ENCODE measurements at regions not wholly inside any gene's neighbourhood (a gene's known extent, or its start where the extent isn't known, plus 50 kb on each side); places are given as distances from the start of the nearest gene placed in this dataset.

DNA sequence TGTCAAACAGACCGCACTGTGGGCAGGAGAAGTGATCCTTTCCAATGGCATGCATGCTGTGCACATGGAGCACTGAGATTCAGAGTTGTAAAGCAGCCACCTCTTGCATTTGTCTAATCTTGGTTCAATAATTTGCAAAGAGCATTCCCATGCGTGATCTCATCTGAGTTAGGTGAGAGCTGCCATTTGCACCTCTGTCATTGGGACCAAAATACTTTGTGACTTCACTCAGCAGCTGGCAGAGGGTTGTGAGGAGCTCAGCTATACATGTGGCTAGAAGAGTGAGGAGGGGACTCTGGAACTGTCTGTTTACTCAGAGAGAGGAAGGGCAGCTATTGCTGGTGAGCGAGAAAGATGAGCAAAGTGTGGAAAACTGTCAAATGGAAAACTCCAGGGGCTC, 265.1 kb upstream of the TNP1 start:
- Mint-ChIP-seq H3K4me3 (no peak overlapping the region), H3K4me1 (no peaks in the 10 kb centered on the region), H3K9me3 (peaks cover 5% of the 10 kb centered on the region), H3K27ac (ENCODE audit: low read depth) (no peak overlapping the region), H3K36me3 (ENCODE audit: insufficient read depth) (no peaks in the 10 kb centered on the region), H3K27me3 (peaks cover 11% of the 10 kb centered on the region)
- no peak for DNase-seq (ENCODE audit: low spot score in 2 of 2)
- no peak for ATAC-seq (replicated peaks; ENCODE audit: extremely low read depth, poor library complexity, severe bottlenecking)

DNA sequence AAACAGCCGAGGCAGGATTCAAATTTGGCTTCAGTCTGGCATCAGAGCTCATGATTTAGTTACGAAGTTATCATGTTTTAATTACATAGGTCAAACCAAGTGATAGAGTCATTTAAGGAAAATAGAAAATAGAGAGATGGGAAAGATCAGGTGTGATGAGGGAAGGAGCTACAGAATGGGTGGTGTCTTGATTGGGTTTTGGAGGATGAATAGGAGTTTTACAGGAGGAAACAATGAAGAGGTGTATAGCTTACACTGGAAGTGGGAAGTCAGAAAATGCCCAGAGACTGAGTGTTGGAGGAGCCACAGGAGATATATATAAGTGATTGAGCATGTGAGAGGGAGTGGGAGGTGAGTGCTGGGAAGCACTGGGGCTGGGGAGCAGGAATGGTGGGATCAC, 264.2 kb upstream of the TNP1 start:
- Mint-ChIP-seq H3K9me3 (peaks cover 5% of the 10 kb centered on the region), H3K27ac (ENCODE audit: low read depth) (no peak overlapping the region), H3K4me3 (no peak overlapping the region), H3K27me3 (peaks cover 11% of the 10 kb centered on the region), H3K36me3 (ENCODE audit: insufficient read depth) (peaks cover 2% of the 10 kb centered on the region), H3K4me1 (no peaks in the 10 kb centered on the region)
- ATAC-seq (replicated peaks; ENCODE audit: extremely low read depth, poor library complexity, severe bottlenecking) (no peak), DNase-seq (ENCODE audit: low spot score in 2 of 2) (no peak)

DNA sequence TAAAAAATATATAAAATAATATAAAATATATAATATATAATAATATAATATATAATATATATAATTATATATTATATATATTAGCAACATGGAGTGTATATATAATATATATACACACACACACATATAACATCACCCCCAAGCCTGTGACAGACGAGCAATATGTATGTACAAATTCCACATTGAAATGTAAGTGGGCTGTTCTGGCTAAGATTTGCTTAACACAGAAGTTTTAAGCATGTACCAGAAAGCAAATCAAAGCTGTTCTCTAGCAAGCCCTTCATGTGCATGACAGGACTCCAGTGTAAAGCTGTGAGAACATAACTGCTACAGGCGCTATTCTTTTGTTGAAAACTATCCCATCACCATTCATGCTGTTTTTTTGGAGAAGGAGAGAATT, 261.7 kb upstream of the TNP1 start:
- H3K36me3 Mint-ChIP-seq (ENCODE audit: insufficient read depth) = peaks cover 4% of the 10 kb centered on the region
- no peaks in the 10 kb centered on the region for H3K4me1 Mint-ChIP-seq
- DNase-seq (ENCODE audit: low spot score in 2 of 2) = no peak
- ATAC-seq (replicated peaks; ENCODE audit: extremely low read depth, poor library complexity, severe bottlenecking) = no peak
- no peak overlapping the region for H3K27ac Mint-ChIP-seq (ENCODE audit: low read depth)
- no peak overlapping the region for H3K4me3 Mint-ChIP-seq
- H3K27me3 Mint-ChIP-seq = peaks cover 13% of the 10 kb centered on the region
- H3K9me3 Mint-ChIP-seq = peaks cover 5% of the 10 kb centered on the region

DNA sequence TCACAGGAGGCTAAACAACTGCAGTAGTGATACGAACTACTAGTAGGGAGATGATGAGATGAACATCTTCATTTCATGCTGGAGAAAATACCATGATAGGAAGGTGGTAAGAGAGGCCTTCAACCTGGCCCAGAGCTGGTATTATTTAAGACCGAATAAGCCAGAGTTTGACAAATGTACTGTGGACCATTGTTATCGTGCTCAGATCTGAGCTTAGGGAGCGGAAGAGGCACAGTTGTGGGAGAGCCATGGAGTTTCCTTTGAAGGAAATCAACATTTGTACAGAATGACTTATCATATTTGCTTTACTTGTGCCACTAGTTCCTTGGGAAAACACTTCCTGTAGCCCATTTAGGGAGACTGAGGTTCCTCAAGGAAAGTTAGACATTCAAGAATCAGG, 260.6 kb upstream of the TNP1 start:
- no peak overlapping the region for H3K27ac Mint-ChIP-seq (ENCODE audit: low read depth)
- no peaks in the 10 kb centered on the region for H3K4me1 Mint-ChIP-seq
- H3K27me3 Mint-ChIP-seq = peaks cover 24% of the 10 kb centered on the region
- peaks cover 10% of the 10 kb centered on the region for H3K9me3 Mint-ChIP-seq
- no peak overlapping the region for H3K4me3 Mint-ChIP-seq
- peaks cover 4% of the 10 kb centered on the region for H3K36me3 Mint-ChIP-seq (ENCODE audit: insufficient read depth)
- ATAC-seq (replicated peaks; ENCODE audit: extremely low read depth, poor library complexity, severe bottlenecking) = no peak
- no peak for DNase-seq (ENCODE audit: low spot score in 2 of 2)

DNA sequence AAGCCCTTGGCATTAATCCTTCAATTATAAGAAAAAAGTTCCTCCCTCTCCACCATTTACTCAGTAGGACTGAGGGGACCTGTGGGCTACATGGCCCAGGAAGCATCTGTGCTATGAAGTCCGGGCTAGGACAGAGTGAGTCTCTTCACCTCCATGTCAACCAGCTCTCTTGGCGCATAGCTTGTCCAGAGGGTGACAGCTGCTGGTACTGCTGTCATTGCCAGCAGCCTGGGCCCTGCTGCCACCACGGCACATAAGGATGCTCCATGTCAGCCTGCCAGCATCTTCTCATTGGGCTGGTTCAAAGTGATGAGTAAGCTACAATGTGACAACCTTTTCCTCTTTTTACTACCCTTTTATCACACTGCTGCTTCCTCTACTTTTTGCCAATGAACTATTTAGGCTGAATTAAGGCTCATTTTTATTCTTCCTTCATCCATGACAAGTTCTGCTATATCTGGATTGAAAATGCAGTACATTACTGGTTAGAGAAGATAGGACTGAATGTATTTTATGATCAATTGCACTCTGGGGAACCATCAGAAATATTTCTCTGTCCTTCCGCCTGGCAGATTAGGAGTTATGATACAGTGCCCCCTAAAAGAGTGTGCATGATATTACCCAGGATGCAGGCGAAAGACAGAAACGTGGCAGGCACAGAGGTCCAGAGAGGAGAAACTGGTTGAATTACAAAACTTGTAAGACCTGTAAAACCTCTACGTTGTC, 258.9 kb upstream of the TNP1 start:
- Mint-ChIP-seq H3K9me3 (peaks cover 10% of the 10 kb centered on the region), H3K27ac (ENCODE audit: low read depth) (no peak overlapping the region), H3K4me1 (no peaks in the 10 kb centered on the region), H3K27me3 (peaks cover 24% of the 10 kb centered on the region), H3K36me3 (ENCODE audit: insufficient read depth) (peaks cover 4% of the 10 kb centered on the region), H3K4me3 (no peak overlapping the region)
- ATAC-seq (replicated peaks; ENCODE audit: extremely low read depth, poor library complexity, severe bottlenecking) (no peak), DNase-seq (ENCODE audit: low spot score in 2 of 2) (no peak)

DNA sequence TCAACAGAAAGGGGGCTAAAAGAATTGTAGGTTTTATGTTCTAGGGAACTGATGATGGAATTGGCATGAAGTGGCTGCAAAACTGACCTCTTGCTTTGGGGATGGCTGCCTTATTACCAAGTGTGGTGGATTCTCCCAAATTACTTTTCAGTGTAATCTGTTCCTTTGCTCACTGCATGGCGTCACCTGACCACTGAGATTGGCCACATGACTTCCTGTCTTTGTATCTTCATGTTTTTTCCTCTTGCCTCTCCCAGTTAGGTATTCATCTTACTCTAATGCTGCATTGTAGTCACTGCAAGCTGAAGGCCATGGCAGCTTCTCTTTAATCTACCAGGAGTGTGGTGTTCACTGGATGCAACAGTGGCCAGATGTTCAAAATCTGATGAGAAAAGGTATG, 257.7 kb upstream of the TNP1 start:
- peaks cover 4% of the 10 kb centered on the region for H3K36me3 Mint-ChIP-seq (ENCODE audit: insufficient read depth)
- H3K9me3 Mint-ChIP-seq = peaks cover 6% of the 10 kb centered on the region
- no peak for DNase-seq (ENCODE audit: low spot score in 2 of 2)
- H3K27me3 Mint-ChIP-seq = peaks cover 17% of the 10 kb centered on the region
- ATAC-seq (replicated peaks; ENCODE audit: extremely low read depth, poor library complexity, severe bottlenecking) = no peak
- no peak overlapping the region for H3K27ac Mint-ChIP-seq (ENCODE audit: low read depth)
- H3K4me1 Mint-ChIP-seq = no peaks in the 10 kb centered on the region
- no peak overlapping the region for H3K4me3 Mint-ChIP-seq

DNA sequence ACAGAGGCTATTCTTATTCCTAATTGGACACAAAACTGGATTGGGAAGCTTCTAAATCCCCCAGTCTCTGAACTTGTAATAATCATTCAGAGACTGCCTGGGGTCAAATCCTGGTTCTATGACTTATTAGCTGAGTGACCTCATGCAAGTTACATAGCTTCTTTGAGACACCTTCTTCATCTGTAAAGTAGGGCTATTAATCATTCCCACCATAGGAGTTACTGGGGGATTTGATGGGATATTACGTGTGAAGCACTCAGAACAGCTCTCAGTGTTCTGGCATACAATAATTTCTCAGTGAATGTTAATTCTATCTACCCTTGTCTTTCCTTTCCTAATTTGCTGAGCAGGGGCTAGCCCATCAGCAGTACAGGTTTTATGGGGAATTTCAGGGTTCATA, 256.7 kb upstream of the TNP1 start:
- Mint-ChIP-seq H3K27me3 (peaks cover 13% of the 10 kb centered on the region), H3K4me1 (no peaks in the 10 kb centered on the region), H3K36me3 (ENCODE audit: insufficient read depth) (peaks cover 4% of the 10 kb centered on the region), H3K27ac (ENCODE audit: low read depth) (no peak overlapping the region), H3K9me3 (peaks cover 6% of the 10 kb centered on the region), H3K4me3 (no peak overlapping the region)
- DNase-seq (ENCODE audit: low spot score in 2 of 2) (no peak), ATAC-seq (replicated peaks; ENCODE audit: extremely low read depth, poor library complexity, severe bottlenecking) (no peak)

DNA sequence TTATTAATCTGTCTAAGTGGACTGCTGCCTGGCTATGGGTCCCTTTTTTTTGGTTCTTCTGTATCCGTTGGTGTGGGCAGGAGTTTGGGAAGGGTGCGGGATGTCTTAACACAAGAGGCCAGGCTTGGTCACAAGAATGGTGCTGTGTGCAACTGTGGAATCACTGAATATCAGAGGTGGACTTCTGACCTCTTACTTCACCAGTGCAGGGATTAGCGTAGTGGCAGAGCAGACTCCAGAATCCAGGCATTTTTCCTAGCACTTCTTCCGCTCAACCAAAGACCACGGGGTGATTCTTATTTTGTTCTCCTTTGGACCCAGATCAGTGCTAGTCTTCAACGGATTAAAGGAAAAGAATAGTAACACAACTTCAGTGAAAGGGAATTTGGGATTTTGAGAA, 254.3 kb upstream of the TNP1 start:
- Mint-ChIP-seq H3K9me3 (peaks cover 6% of the 10 kb centered on the region), H3K27me3 (peaks cover 13% of the 10 kb centered on the region), H3K4me1 (no peaks in the 10 kb centered on the region), H3K27ac (ENCODE audit: low read depth) (no peak overlapping the region), H3K4me3 (no peak overlapping the region), H3K36me3 (ENCODE audit: insufficient read depth) (peaks cover 5% of the 10 kb centered on the region)
- ATAC-seq (replicated peaks; ENCODE audit: extremely low read depth, poor library complexity, severe bottlenecking) = no peak
- no peak for DNase-seq (ENCODE audit: low spot score in 2 of 2)

DNA sequence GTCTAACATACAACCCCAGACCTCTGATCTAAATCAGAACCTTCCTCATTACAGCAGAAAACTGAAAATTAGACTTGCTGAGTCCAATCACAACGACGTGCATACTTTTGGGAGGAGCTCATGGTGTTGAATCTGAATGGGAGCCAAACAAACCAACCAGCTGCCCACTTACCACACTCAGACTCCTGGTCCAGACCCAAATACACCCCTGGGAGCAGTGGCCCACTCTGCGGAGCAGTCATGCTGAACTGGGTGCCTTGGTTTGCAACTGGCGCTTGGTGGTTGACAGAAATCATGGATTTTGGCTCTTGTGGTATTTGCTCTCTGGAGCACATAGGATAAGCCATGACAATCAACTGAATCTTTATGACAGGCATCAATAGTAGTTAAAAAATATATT, 253.6 kb upstream of the TNP1 start:
- H3K27ac Mint-ChIP-seq (ENCODE audit: low read depth) = no peak overlapping the region

DNA sequence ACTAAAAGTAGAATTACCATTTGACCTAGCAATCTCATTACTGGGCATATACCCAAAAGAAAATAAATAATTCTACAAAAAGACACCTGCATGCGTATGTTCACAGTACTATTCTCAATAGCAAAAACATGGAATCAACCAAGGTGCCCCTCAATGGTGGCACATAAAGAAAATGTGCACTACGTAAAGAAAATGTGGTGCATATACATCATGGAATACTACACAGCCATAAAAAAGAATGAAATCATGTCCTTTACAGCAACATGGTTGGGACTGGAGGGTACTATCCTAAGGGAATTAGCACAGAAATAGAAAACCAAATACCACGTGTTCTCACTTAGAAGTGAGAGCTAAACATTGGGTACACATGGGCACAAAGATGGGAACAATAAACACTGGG, 250.7 kb upstream of the TNP1 start:
- H3K36me3 Mint-ChIP-seq (ENCODE audit: insufficient read depth) = peaks cover 4% of the 10 kb centered on the region
- peaks cover 2% of the 10 kb centered on the region for H3K27me3 Mint-ChIP-seq
- DNase-seq (ENCODE audit: low spot score in 2 of 2) (no peak), ATAC-seq (replicated peaks; ENCODE audit: extremely low read depth, poor library complexity, severe bottlenecking) (no peak)
- H3K9me3 Mint-ChIP-seq = no peaks in the 10 kb centered on the region
- no peak overlapping the region for H3K27ac Mint-ChIP-seq (ENCODE audit: low read depth)
- no peaks in the 10 kb centered on the region for H3K4me1 Mint-ChIP-seq
- H3K4me3 Mint-ChIP-seq = no peak overlapping the region

More for the DNA sequence above, 253.6 kb upstream of the TNP1 start:
- Mint-ChIP-seq H3K4me1 (no peaks in the 10 kb centered on the region), H3K4me3 (no peak overlapping the region), H3K36me3 (ENCODE audit: insufficient read depth) (peaks cover 5% of the 10 kb centered on the region), H3K27me3 (peaks cover 13% of the 10 kb centered on the region), H3K9me3 (peaks cover 6% of the 10 kb centered on the region)
- DNase-seq (ENCODE audit: low spot score in 2 of 2) = no peak
- no peak for ATAC-seq (replicated peaks; ENCODE audit: extremely low read depth, poor library complexity, severe bottlenecking)

DNA sequence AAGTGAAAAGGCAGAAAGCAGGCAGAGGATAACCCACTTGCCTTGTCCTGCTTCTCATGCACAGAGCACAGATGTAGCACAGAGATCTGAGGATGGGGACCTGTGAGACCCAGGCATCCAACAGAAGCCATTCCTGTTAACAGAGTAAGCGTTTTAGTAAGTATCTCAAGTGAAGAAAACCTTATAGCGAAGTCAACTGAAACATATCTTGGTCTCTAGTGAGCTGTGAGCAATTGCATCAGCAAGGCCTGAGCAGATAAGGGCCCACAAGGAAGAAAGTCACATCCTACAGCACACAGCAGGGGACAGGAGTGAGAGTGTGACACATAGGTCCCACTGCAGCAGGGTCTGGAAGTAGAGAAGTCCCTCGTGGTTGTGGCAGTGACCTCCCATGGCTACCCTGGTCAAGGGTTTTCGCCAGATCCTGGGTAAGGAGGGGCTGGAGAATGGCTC, 248.7 kb upstream of the TNP1 start:
- Mint-ChIP-seq H3K4me3 (no peak overlapping the region), H3K9me3 (no peaks in the 10 kb centered on the region), H3K4me1 (no peaks in the 10 kb centered on the region), H3K36me3 (ENCODE audit: insufficient read depth) (peaks cover 4% of the 10 kb centered on the region), H3K27me3 (no peaks in the 10 kb centered on the region), H3K27ac (ENCODE audit: low read depth) (no peak overlapping the region)
- ATAC-seq (replicated peaks; ENCODE audit: extremely low read depth, poor library complexity, severe bottlenecking) (no peak), DNase-seq (ENCODE audit: low spot score in 2 of 2) (no peak)

DNA sequence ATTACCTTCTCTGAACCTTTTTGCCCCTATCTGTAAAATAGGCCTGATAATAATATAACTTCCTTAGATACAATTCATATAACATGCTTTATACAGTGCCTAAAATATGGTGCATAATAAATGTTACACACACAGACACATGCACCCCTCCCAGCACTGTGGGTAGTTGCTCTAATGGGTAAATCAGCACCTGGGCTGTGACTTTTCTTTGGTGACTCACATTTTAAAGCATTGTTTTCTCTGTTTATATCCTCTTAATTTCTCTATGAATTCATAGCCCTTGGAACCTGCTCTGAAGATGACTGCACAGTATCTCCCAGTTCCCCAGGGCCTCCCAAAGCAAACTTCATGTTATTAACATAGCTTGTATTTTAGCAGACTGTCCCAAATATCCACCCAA, 248.2 kb upstream of the TNP1 start:
- Mint-ChIP-seq H3K27me3 (no peaks in the 10 kb centered on the region), H3K36me3 (ENCODE audit: insufficient read depth) (peaks cover 4% of the 10 kb centered on the region), H3K4me3 (no peak overlapping the region), H3K9me3 (no peaks in the 10 kb centered on the region), H3K4me1 (no peaks in the 10 kb centered on the region), H3K27ac (ENCODE audit: low read depth) (no peak overlapping the region)
- ATAC-seq (replicated peaks; ENCODE audit: extremely low read depth, poor library complexity, severe bottlenecking) = no peak
- no peak for DNase-seq (ENCODE audit: low spot score in 2 of 2)

DNA sequence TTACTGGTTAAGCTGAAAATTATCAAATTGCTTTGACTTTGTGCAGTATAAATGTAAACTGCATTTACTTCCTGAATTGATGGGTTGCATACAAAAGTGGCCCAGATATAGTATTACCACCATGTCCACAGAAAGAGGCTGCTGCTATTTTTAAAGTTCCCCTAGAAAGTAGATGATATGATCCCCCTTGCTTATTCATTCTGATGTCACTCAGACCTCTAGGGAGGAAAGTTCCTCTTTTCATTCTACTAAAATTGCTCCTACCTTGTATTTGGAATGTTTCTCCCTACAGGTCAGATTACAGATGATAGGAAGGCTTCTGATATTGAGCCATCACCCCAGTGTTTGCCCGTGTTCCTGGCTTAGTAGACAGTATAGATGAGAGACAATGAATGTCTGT, 247.6 kb upstream of the TNP1 start:
- H3K4me3 Mint-ChIP-seq = no peak overlapping the region
- H3K36me3 Mint-ChIP-seq (ENCODE audit: insufficient read depth) = peaks cover 4% of the 10 kb centered on the region
- H3K9me3 Mint-ChIP-seq = no peaks in the 10 kb centered on the region
- no peak for DNase-seq (ENCODE audit: low spot score in 2 of 2)
- H3K27me3 Mint-ChIP-seq = peaks cover under 1% of the 10 kb centered on the region
- no peak for ATAC-seq (replicated peaks; ENCODE audit: extremely low read depth, poor library complexity, severe bottlenecking)
- H3K27ac Mint-ChIP-seq (ENCODE audit: low read depth) = no peak overlapping the region
- no peaks in the 10 kb centered on the region for H3K4me1 Mint-ChIP-seq
